ENCODE measurements at regions not wholly inside any gene's neighbourhood (a gene's known extent, or its start where the extent isn't known, plus 50 kb on each side); places are given as distances from the start of the nearest gene placed in this dataset.
A peak's percentile ranks its signal among the peaks of the same experiment; 100 is the strongest.
"Not testable (repeated sequence)": the region's sequence is repeated elsewhere in the genome, so short reads cannot be mapped to it uniquely, and the experiment has no call there.

- DNase-seq (ENCODE audit: low read depth) = no peak
These were observed 85.1 kb downstream of the GNL3L start for GRCh38 chrX:54615109-54615508.

- DNase-seq (ENCODE audit: low read depth) = no peak
These were observed 103.6 kb downstream of the GNL3L start for GRCh38 chrX:54633641-54634040.

- DNase-seq (ENCODE audit: low read depth) = no peak
These were observed 109.0 kb downstream of the GNL3L start for GRCh38 chrX:54639018-54639345.

GRCh38 chrX:54639346-54640102 is 109.5 kb downstream of the GNL3L start:
- DNase-seq (ENCODE audit: low read depth) = peak; percentile 88

GRCh38 chrX:54640103-54640690 is 110.2 kb downstream of the GNL3L start:
- no peak for DNase-seq (ENCODE audit: low read depth)

- DNase-seq (ENCODE audit: low read depth) = no peak
These were observed 110.7 kb downstream of the GNL3L start for GRCh38 chrX:54640736-54641135.

GRCh38 chrX:54641530-54641929 is 111.5 kb downstream of the GNL3L start:
- no peak for DNase-seq (ENCODE audit: low read depth)

- DNase-seq (ENCODE audit: low read depth) = not testable (repeated sequence)
These were observed 117.6 kb downstream of the GNL3L start for GRCh38 chrX:54647607-54648006.

- no peak for DNase-seq (ENCODE audit: low read depth)
These were observed 129.5 kb downstream of the GNL3L start for GRCh38 chrX:54659547-54659946.

- DNase-seq (ENCODE audit: low read depth) = no peak
These were observed 122.3 kb downstream of the ITIH6 start for GRCh38 chrX:54675762-54676161.

GRCh38 chrX:54695231-54695630 is 102.8 kb downstream of the ITIH6 start:
- DNase-seq (ENCODE audit: low read depth) = no peak

GRCh38 chrX:54695816-54696487 is 102.1 kb downstream of the ITIH6 start:
- DNase-seq (ENCODE audit: low read depth) = no peak
